Caco-2 (cell line): ENCODE measurements at regions not wholly inside any gene's neighbourhood (a gene's known extent, or its start where the extent isn't known, plus 50 kb on each side); places are given as distances from the start of the nearest gene placed in this dataset.

Source experiments
- BruUV-seq: library from RNA; stranded (reverse); fragments of 400-500 nt; replicated peaks from 2 replicates; lab custom pipeline; 2021; lab: Mats Ljungman, UMichigan
- CTCF ChIA-PET: fragments of 300-600 bp; sonication (Branson Sonifier 250); formaldehyde crosslinking; loops from one replicate; lab custom pipeline; 2022; ENCODE audit warnings: antibody characterized with exemption; lab: Charles Lee
- POLR2A ChIA-PET: fragments of 300-600 bp; sonication (Branson Sonifier 250); formaldehyde crosslinking; loops from one replicate; lab custom pipeline; 2022; ENCODE audit warnings: antibody characterized with exemption; lab: Charles Lee
- DNase-seq, 2 experiments: peaks; one replicate each; pipeline versions ENCODE4 v3.0.0 to v3.0.0-alpha.2; 2020 to 2022
- H3K27me3 ChIP-seq: replicated peaks from 2 replicates; pipeline ENCODE4 v1.6.0; 2011; ENCODE audit warnings: low read length; ENCODE audit not compliant: control insufficient read depth, insufficient read depth
- H3K36me3 ChIP-seq: 2 replicates; pipeline ENCODE4 v1.5.1; 2011; ENCODE audit warnings: low read length; ENCODE audit not compliant: control insufficient read depth, insufficient read depth
- H3K4me1 ChIP-seq: fragments of 250-450 bp; sonication (Bioruptor Pico); 2 replicates; pipeline ENCODE4 v1.5.1; 2020; ENCODE audit warnings: mild to moderate bottlenecking
- H3K4me3 ChIP-seq: 2 replicates; pipeline ENCODE4 v1.5.1; 2011; ENCODE audit warnings: low read depth, mild to moderate bottlenecking, control low read depth, low read length
- H3K9me3 ChIP-seq: fragments of 250-450 bp; sonication (Bioruptor Pico); 2 replicates; pipeline ENCODE4 v1.5.1; 2020; ENCODE audit warnings: mild to moderate bottlenecking, moderate library complexity
- H3K27ac Mint-ChIP-seq: one replicate; pipeline ENCODE4 v1.8.0; 2022; ENCODE audit warnings: mixed read lengths; ENCODE audit not compliant: unreplicated experiment
- H3K27me3 Mint-ChIP-seq: one replicate; pipeline ENCODE4 v1.8.0; 2022; ENCODE audit warnings: mixed read lengths; ENCODE audit not compliant: insufficient read depth, unreplicated experiment
- H3K36me3 Mint-ChIP-seq: one replicate; pipeline ENCODE4 v1.8.0; 2022; ENCODE audit warnings: mild to moderate bottlenecking, mixed read lengths; ENCODE audit not compliant: insufficient read depth, unreplicated experiment
- H3K4me1 Mint-ChIP-seq: one replicate; pipeline ENCODE4 v1.8.0; 2022; ENCODE audit warnings: low read depth, mixed read lengths; ENCODE audit not compliant: unreplicated experiment
- H3K4me3 Mint-ChIP-seq: one replicate; pipeline ENCODE4 v1.8.0; 2022; ENCODE audit warnings: mild to moderate bottlenecking, moderate library complexity, mixed read lengths; ENCODE audit not compliant: unreplicated experiment
- H3K9me3 Mint-ChIP-seq: one replicate; pipeline ENCODE4 v1.8.0; 2022; ENCODE audit warnings: mixed read lengths; ENCODE audit not compliant: unreplicated experiment
- intact Hi-C: fragments of 100-400 bp; cut with micrococcal nuclease; formaldehyde crosslinking; loops from one replicate; pipeline ENCODE4 v1.10.0; 2022; ENCODE audit not compliant: unreplicated experiment
- TF ChIP-seq, protein P1 (sequence below), 2 experiments: fragments of 200-600 bp in 1 of 2; IDR thresholded peaks; 1 replicate in 1 of 2; 2 replicates in 1 of 2; pipeline versions ENCODE4 v1.5.1 to v1.8.0; 2011 to 2022; ENCODE audit warnings: antibody characterized with exemption in 1 of 2, control low read depth in 1 of 2, inconsistent platforms in 1 of 2, low read depth in 1 of 2, low read length in 1 of 2, mild to moderate bottlenecking in 1 of 2, moderate library complexity in 1 of 2; ENCODE audit not compliant: insufficient read depth in 1 of 2, severe bottlenecking in 1 of 2, unreplicated experiment in 1 of 2

DNA sequence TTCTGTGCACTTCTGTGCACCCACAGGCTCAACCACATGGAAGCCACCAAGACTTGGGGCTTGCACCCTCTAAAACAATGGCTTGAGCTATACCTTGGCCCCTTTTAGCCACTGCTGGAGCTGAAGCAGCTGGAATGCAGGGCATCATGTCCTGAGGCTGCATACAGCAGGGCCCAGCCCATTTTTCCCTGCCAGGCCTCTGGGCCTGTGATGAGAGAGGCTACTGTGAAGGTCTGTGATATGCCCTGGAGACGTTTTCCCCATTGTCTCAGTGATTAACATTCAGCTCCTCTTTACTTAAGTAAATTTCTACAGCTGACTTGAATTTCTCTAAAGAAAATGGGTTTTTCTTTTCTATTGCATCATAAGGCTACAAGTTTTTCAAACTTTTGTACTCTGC, 134.0 kb upstream of the EGFLAM start:
- Mint-ChIP-seq H3K4me3 (no peak overlapping the region), H3K27ac (no peak overlapping the region), H3K36me3 (no peaks in the 10 kb centered on the region), H3K27me3 (peaks cover 8% of the 10 kb centered on the region), H3K4me1 (no peaks in the 10 kb centered on the region), H3K9me3 (no peaks in the 10 kb centered on the region)
- no peak overlapping the region for H3K4me3 ChIP-seq
- H3K27me3 ChIP-seq, result no peaks in the 10 kb centered on the region
- ChIA-PET POLR2A (no interaction called here), CTCF (no interaction called here)
- DNase-seq, result no peak
- H3K9me3 ChIP-seq, result no peaks in the 10 kb centered on the region
- no peaks in the 10 kb centered on the region for H3K4me1 ChIP-seq
- TF ChIP-seq, protein P1, sequence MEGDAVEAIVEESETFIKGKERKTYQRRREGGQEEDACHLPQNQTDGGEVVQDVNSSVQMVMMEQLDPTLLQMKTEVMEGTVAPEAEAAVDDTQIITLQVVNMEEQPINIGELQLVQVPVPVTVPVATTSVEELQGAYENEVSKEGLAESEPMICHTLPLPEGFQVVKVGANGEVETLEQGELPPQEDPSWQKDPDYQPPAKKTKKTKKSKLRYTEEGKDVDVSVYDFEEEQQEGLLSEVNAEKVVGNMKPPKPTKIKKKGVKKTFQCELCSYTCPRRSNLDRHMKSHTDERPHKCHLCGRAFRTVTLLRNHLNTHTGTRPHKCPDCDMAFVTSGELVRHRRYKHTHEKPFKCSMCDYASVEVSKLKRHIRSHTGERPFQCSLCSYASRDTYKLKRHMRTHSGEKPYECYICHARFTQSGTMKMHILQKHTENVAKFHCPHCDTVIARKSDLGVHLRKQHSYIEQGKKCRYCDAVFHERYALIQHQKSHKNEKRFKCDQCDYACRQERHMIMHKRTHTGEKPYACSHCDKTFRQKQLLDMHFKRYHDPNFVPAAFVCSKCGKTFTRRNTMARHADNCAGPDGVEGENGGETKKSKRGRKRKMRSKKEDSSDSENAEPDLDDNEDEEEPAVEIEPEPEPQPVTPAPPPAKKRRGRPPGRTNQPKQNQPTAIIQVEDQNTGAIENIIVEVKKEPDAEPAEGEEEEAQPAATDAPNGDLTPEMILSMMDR (IDR thresholded peaks at IDR 0.05; ENCODE audit: insufficient read depth in 1 of 2, low read depth in 1 of 2, low read length in 1 of 2, severe bottlenecking in 1 of 2, unreplicated experiment in 1 of 2), result no peak
- intact Hi-C loops, result no loop called here
- no TSS peak for BruUV-seq
- no peaks in the 10 kb centered on the region for H3K36me3 ChIP-seq

DNA sequence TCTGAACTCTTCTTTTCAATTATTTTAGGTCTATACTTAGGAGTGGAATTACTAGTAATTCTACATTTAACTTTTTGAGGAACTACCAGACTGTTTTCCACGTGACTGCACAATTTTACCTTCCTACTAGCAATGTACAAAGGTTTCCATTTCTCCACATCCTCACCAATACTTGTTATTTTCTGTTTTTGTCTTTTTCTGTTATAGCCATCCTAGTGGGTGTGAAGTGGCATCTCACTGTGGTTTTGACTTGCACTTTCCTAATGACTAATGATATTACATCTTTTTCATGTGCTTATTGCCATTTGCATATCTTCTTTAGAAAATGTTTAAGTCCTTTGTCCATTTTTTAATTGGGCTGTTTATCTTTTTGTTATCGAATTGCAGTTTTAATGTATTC, 136.9 kb upstream of the EGFLAM start:
- no peaks in the 10 kb centered on the region for H3K27me3 Mint-ChIP-seq
- no TSS peak for BruUV-seq
- no peaks in the 10 kb centered on the region for H3K36me3 Mint-ChIP-seq
- no peaks in the 10 kb centered on the region for H3K4me1 Mint-ChIP-seq
- H3K27ac Mint-ChIP-seq, result no peak overlapping the region
- TF ChIP-seq, protein P1 (IDR thresholded peaks at IDR 0.05; ENCODE audit: insufficient read depth in 1 of 2, low read depth in 1 of 2, low read length in 1 of 2, severe bottlenecking in 1 of 2, unreplicated experiment in 1 of 2), result no peak
- no peak overlapping the region for H3K4me3 Mint-ChIP-seq
- Histone ChIP-seq H3K27me3 (no peaks in the 10 kb centered on the region), H3K4me1 (no peaks in the 10 kb centered on the region), H3K4me3 (no peak overlapping the region), H3K9me3 (no peaks in the 10 kb centered on the region), H3K36me3 (no peaks in the 10 kb centered on the region)
- CTCF ChIA-PET, result no interaction called here
- intact Hi-C loops, result no loop called here
- H3K9me3 Mint-ChIP-seq, result no peaks in the 10 kb centered on the region
- DNase-seq, result no peak
- POLR2A ChIA-PET, result no interaction called here

DNA sequence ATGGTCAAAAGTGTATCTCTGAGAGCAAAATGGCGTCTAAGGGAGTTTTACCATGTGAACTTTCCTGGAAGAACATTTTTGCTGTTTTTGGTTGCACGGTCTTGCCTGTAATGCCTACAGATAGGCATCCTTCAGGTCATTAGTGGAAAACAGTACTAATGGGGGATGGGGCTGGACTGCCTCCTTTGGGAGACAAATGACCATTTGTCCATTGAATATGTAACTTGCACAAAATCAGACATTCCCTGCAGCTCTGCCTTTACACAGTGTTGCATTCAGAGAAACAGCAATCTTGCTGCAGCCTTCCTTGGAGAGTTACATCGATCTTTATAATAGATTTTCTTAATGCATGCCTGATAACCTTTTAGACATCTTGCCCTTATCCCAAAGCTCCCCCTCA, 138.5 kb upstream of the EGFLAM start:
- TF ChIP-seq, protein P1 (IDR thresholded peaks at IDR 0.05; ENCODE audit: insufficient read depth in 1 of 2, low read depth in 1 of 2, low read length in 1 of 2, severe bottlenecking in 1 of 2, unreplicated experiment in 1 of 2), result no peak
- DNase-seq, result no peak
- Mint-ChIP-seq H3K27me3 (no peaks in the 10 kb centered on the region), H3K4me3 (no peak overlapping the region), H3K27ac (no peak overlapping the region), H3K4me1 (no peaks in the 10 kb centered on the region), H3K9me3 (no peaks in the 10 kb centered on the region), H3K36me3 (no peaks in the 10 kb centered on the region)
- no peaks in the 10 kb centered on the region for H3K9me3 ChIP-seq
- no peaks in the 10 kb centered on the region for H3K36me3 ChIP-seq
- CTCF ChIA-PET, result no interaction called here
- BruUV-seq, result no TSS peak
- POLR2A ChIA-PET, result no interaction called here
- intact Hi-C loops, result no loop called here
- H3K4me1 ChIP-seq, result 0 out of 2 replicates have a peak, but pooled peaks cover 4% of the 10 kb centered on the region
- no peaks in the 10 kb centered on the region for H3K27me3 ChIP-seq
- no peak overlapping the region for H3K4me3 ChIP-seq
